K562 (cell line): ENCODE measurements at regions not wholly inside any gene's neighbourhood (a gene's known extent, or its start where the extent isn't known, plus 50 kb on each side); places are given as distances from the start of the nearest gene placed in this dataset.

Source experiments
- CBX3 ChIP-seq, 2 experiments: IDR thresholded peaks; 1 replicate in 1 of 2; 2 replicates in 1 of 2; pipeline ENCODE4 v1.6.1; 2012; ENCODE audit warnings: inconsistent platforms in 2 of 2, low read length in 2 of 2, borderline replicate concordance in 1 of 2, control low read depth in 1 of 2
- CEBPB ChIP-seq: fragments of 450-650 bp; IDR thresholded peaks from 2 replicates; pipeline ENCODE4 v1.6.1; 2016; ENCODE audit warnings: missing genetic modification characterization, missing compliant biosample characterization
- CEBPG ChIP-seq, 3 experiments: fragments of 200-800 bp in 1 of 3; sonication (Bioruptor generic) in 1 of 3; sonication (generic) in 1 of 3; formaldehyde crosslinking in 1 of 3; IDR thresholded peaks in 2 of 3; conservative IDR thresholded peaks in 1 of 3; 2 replicates each; pipeline versions ENCODE4 v1.6.1 to v1.8.0; 2016 to 2022; ENCODE audit warnings: missing compliant biosample characterization in 2 of 3, missing genetic modification characterization in 2 of 3, mild to moderate bottlenecking in 1 of 3, missing genetic modification reagents in 1 of 3
- SP1 ChIP-seq: sonication (generic); formaldehyde crosslinking; IDR thresholded peaks from 2 replicates; pipeline ENCODE4 v1.8.1; 2022; ENCODE audit warnings: mild to moderate bottlenecking, missing genetic modification reagents
- ZBTB49 ChIP-seq: sonication (generic); formaldehyde crosslinking; IDR thresholded peaks from 2 replicates; pipeline ENCODE4 v1.8.0; 2022; ENCODE audit warnings: missing genetic modification reagents, mild to moderate bottlenecking, borderline replicate concordance
- ZNF79 ChIP-seq: fragments of 250-450 bp; sonication (Bioruptor Pico); IDR thresholded peaks from 2 replicates; pipeline ENCODE4 v1.4.0; 2020; ENCODE audit warnings: low read depth, mild to moderate bottlenecking, moderate library complexity
- TF ChIP-seq, protein P1 (sequence below), 3 experiments: IDR thresholded peaks in 2 of 3; conservative IDR thresholded peaks in 1 of 3; 2 replicates each; pipeline ENCODE4 v1.5.1; 2011 to 2012; ENCODE audit warnings: low read length in 3 of 3, mild to moderate bottlenecking in 3 of 3, control low read depth in 2 of 3, improper control_type of control experiment in 1 of 3, inconsistent platforms in 1 of 3, low read depth in 1 of 3, mixed read lengths in 1 of 3, moderate library complexity in 1 of 3; ENCODE audit not compliant: insufficient read depth in 2 of 3

DNA sequence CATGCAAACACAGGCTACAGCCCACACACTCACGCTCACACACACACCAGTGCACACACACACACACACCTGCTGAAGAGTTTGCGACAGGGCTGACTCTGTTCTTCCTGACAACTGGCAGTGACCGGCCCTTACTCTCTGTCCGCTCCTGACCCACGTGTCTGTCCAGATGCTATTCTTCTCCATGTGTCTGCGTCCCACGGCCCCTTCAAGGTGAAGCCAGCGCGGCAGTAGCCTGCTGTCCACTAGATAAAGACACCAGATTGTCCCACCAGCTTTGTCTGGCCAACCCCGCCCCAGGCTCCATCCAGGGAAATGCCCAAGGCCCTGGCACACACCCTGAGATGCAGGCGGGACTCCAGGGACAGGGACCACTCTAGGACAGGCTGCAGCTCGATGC is 713.9 kb downstream of the BRD1 start:
- no peak for TF ChIP-seq CEBPB (tag)
- TF ChIP-seq, protein P1, sequence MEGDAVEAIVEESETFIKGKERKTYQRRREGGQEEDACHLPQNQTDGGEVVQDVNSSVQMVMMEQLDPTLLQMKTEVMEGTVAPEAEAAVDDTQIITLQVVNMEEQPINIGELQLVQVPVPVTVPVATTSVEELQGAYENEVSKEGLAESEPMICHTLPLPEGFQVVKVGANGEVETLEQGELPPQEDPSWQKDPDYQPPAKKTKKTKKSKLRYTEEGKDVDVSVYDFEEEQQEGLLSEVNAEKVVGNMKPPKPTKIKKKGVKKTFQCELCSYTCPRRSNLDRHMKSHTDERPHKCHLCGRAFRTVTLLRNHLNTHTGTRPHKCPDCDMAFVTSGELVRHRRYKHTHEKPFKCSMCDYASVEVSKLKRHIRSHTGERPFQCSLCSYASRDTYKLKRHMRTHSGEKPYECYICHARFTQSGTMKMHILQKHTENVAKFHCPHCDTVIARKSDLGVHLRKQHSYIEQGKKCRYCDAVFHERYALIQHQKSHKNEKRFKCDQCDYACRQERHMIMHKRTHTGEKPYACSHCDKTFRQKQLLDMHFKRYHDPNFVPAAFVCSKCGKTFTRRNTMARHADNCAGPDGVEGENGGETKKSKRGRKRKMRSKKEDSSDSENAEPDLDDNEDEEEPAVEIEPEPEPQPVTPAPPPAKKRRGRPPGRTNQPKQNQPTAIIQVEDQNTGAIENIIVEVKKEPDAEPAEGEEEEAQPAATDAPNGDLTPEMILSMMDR (IDR thresholded peaks at IDR 0.05 in 2 of 3, conservative IDR thresholded peaks at IDR 0.05 in 1 of 3; ENCODE audit: insufficient read depth in 2 of 3, low read depth in 1 of 3, low read length in 3 of 3), result no peak
- TF ChIP-seq CBX3 (IDR thresholded peaks at IDR 0.05; ENCODE audit: borderline replicate concordance in 1 of 2, low read length in 2 of 2), result no peak
- no peak for TF ChIP-seq ZBTB49 (CRISPR knock-in tag)
- no peak for TF ChIP-seq CEBPG (CRISPR knock-in tag; IDR thresholded peaks at IDR 0.05)
- no peak for TF ChIP-seq CEBPG (tag; conservative IDR thresholded peaks at IDR 0.05 in 1 of 2, IDR thresholded peaks at IDR 0.05 in 1 of 2)
- TF ChIP-seq SP1, result no peak
- TF ChIP-seq ZNF79 (CRISPR knock-in tag), result no peak
